Breast epithelium (tissue), 3 donors: ENCODE measurements at regions not wholly inside any gene's neighbourhood (a gene's known extent, or its start where the extent isn't known, plus 50 kb on each side); places are given as distances from the start of the nearest gene placed in this dataset.
"Not testable (repeated sequence)": the region's sequence is repeated elsewhere in the genome, so short reads cannot be mapped to it uniquely, and the experiment has no call there.

ENCODE experiments used
- CTCF ChIP-seq, 3 donors: fragments of 450-650 bp; IDR thresholded peaks; one replicate each; pipeline ENCODE4 v1.5.1; 2016 to 2017; ENCODE audit warnings: antibody characterized with exemption in 3 of 3, mild to moderate bottlenecking in 3 of 3, moderate library complexity in 3 of 3
- POLR2A ChIP-seq: fragments of 450-650 bp; IDR thresholded peaks from one replicate; pipeline ENCODE4 v1.6.1; 2016; ENCODE audit warnings: antibody characterized with exemption, mild to moderate bottlenecking, moderate library complexity

GRCh38 chr4:167876091-167876490, 216.2 kb upstream of the ANXA10 start:
- not testable (repeated sequence) for TF ChIP-seq CTCF (IDR thresholded peaks at IDR 0.05); POLR2A
